IMR-90 (cell line): ENCODE measurements at regions not wholly inside any gene's neighbourhood (a gene's known extent, or its start where the extent isn't known, plus 50 kb on each side); places are given as distances from the start of the nearest gene placed in this dataset.

Experiments used
- ATAC-seq: fragments of 200-7000 bp; cut with Tn5 transposase; 2 replicates; pipeline ENCODE4 v1.9.1; 2020; ENCODE audit warnings: low read depth, mild to moderate bottlenecking, moderate library complexity
- BruUV-seq: library from RNA; stranded (reverse); fragments of 400-500 nt; replicated peaks from 2 replicates; lab custom pipeline; 2021; lab: Mats Ljungman, UMichigan
- CTCF ChIA-PET: fragments of 300-600 bp; formaldehyde crosslinking; extraction: SDS; loops from one replicate; lab custom pipeline; 2021; ENCODE audit warnings: antibody characterized with exemption; lab: Yijun Ruan, JAX
- POLR2A ChIA-PET: fragments of 300-600 bp; sonication (Branson Sonifier 250); formaldehyde crosslinking; loops from one replicate; lab custom pipeline; 2022; ENCODE audit warnings: antibody characterized with exemption; ENCODE audit not compliant: unreplicated experiment; lab: Charles Lee
- DNase-seq: peaks from one replicate; pipeline ENCODE4 v3.0.0; 2013
- H2AFZ ChIP-seq: replicated peaks from 2 replicates; pipeline ENCODE3; 2013; ENCODE audit warnings: low read length, mild to moderate bottlenecking; ENCODE audit not compliant: poor library complexity
- H2AK5ac ChIP-seq: 2 replicates; pipeline ENCODE4 v1.6.1; 2013; ENCODE audit warnings: low read depth, low read length, inconsistent platforms
- H2AK9ac ChIP-seq: replicated peaks from 2 replicates; pipeline ENCODE3; 2013; ENCODE audit warnings: mild to moderate bottlenecking, low read depth, low read length, moderate library complexity; ENCODE audit not compliant: poor library complexity
- H2BK120ac ChIP-seq: 2 replicates; pipeline ENCODE4 v1.6.1; 2013; ENCODE audit warnings: low read depth, low read length, inconsistent platforms
- H2BK15ac ChIP-seq: 3 replicates; pipeline ENCODE4 v1.6.1; 2013; ENCODE audit warnings: low read depth, low read length, inconsistent platforms
- H2BK20ac ChIP-seq: 2 replicates; pipeline ENCODE4 v1.6.1; 2013; ENCODE audit warnings: low read depth, mild to moderate bottlenecking, inconsistent platforms, low read length, moderate library complexity
- H2BK5ac ChIP-seq: 2 replicates; pipeline ENCODE4 v1.6.1; 2013; ENCODE audit warnings: mild to moderate bottlenecking, low read depth, low read length, inconsistent platforms; ENCODE audit not compliant: poor library complexity, severe bottlenecking
- H3K14ac ChIP-seq: replicated peaks from 2 replicates; pipeline ENCODE4 v1.6.1; 2013; ENCODE audit warnings: low read depth, low read length, inconsistent platforms
- H3K18ac ChIP-seq: 2 replicates; pipeline ENCODE4 v1.6.1; 2013; ENCODE audit warnings: low read depth, low read length, control low read depth
- H3K23ac ChIP-seq: 2 replicates; pipeline ENCODE4 v1.6.1; 2013; ENCODE audit warnings: low read depth, low read length, inconsistent platforms
- H3K27ac ChIP-seq: 2 replicates; pipeline ENCODE4 v1.5.1; 2013; ENCODE audit warnings: mild to moderate bottlenecking, control low read depth, low read length; ENCODE audit not compliant: insufficient read depth
- H3K27me3 ChIP-seq: 2 replicates; pipeline ENCODE4 v1.6.1; 2013; ENCODE audit warnings: low read length; ENCODE audit not compliant: control insufficient read depth, insufficient read depth
- H3K36me3 ChIP-seq: 2 replicates; pipeline ENCODE4 v1.6.1; 2013; ENCODE audit warnings: low read length, mixed read lengths; ENCODE audit not compliant: control insufficient read depth, insufficient read depth
- H3K4ac ChIP-seq: 2 replicates; pipeline ENCODE4 v1.6.1; 2013; ENCODE audit warnings: low read depth, low read length, inconsistent platforms
- H3K4me1 ChIP-seq: 2 replicates; pipeline ENCODE4 v1.6.1; 2013; ENCODE audit warnings: low read length, mixed read lengths; ENCODE audit not compliant: control insufficient read depth, insufficient read depth
- H3K4me2 ChIP-seq: 2 replicates; pipeline ENCODE4 v1.6.1; 2013; ENCODE audit warnings: low read depth, mild to moderate bottlenecking, control low read depth, low read length, moderate library complexity
- H3K4me3 ChIP-seq: 2 replicates; pipeline ENCODE4 v1.5.1; 2013; ENCODE audit warnings: low read depth, mild to moderate bottlenecking, control low read depth, low read length, moderate library complexity; ENCODE audit not compliant: insufficient read depth
- H3K56ac ChIP-seq: 2 replicates; pipeline ENCODE4 v1.6.1; 2013; ENCODE audit warnings: low read length, inconsistent platforms; ENCODE audit not compliant: insufficient read depth; ENCODE audit errors: extremely low read depth
- H3K79me1 ChIP-seq, 2 experiments: 2 replicates each; pipeline ENCODE4 v1.6.1; 2013; ENCODE audit warnings: low read length in 2 of 2, inconsistent platforms in 1 of 2, low read depth in 1 of 2
- H3K9ac ChIP-seq: 2 replicates; pipeline ENCODE4 v1.6.1; 2013; ENCODE audit warnings: low read depth, low read length, control low read depth
- H3K9me1 ChIP-seq: 2 replicates; pipeline ENCODE4 v1.6.1; 2013; ENCODE audit warnings: low read length, inconsistent platforms; ENCODE audit not compliant: insufficient read depth
- H3K9me3 ChIP-seq: 2 replicates; pipeline ENCODE4 v1.6.1; 2013; ENCODE audit warnings: low read length; ENCODE audit not compliant: control insufficient read depth, insufficient read depth
- H4K20me1 ChIP-seq: 2 replicates; pipeline ENCODE4 v1.6.1; 2013; ENCODE audit warnings: low read length, inconsistent platforms; ENCODE audit not compliant: insufficient read depth
- H4K5ac ChIP-seq: 2 replicates; pipeline ENCODE4 v1.6.1; 2013; ENCODE audit warnings: mild to moderate bottlenecking, low read depth, low read length, control low read depth
- H4K8ac ChIP-seq, 2 experiments: 2 replicates each; pipeline ENCODE4 v1.6.1; 2013; ENCODE audit warnings: low read depth in 2 of 2, low read length in 2 of 2, control low read depth in 1 of 2, inconsistent platforms in 1 of 2
- H4K91ac ChIP-seq: 2 replicates; pipeline ENCODE4 v1.6.1; 2013; ENCODE audit warnings: low read depth, low read length, inconsistent platforms; ENCODE audit not compliant: insufficient read depth
- MAFK ChIP-seq: IDR thresholded peaks from 2 replicates; pipeline ENCODE4 v1.6.1; 2012; ENCODE audit warnings: low read depth, low read length, improper control_type of control experiment
- RCOR1 ChIP-seq: IDR thresholded peaks from 2 replicates; pipeline ENCODE4 v1.6.1; 2012; ENCODE audit warnings: mild to moderate bottlenecking, low read length, improper control_type of control experiment; ENCODE audit not compliant: insufficient replicate concordance
- dilution Hi-C: fragments of 300-500 bp; cut with HindIII; formaldehyde crosslinking; loops from one replicate; pipeline ENCODE4 v1.14.3; 2018; ENCODE audit warnings: low sequenced_read_pairs; ENCODE audit not compliant: unreplicated experiment
- in situ Hi-C: fragments of 300-500 bp; cut with MboI; formaldehyde crosslinking; loops from 3 replicates; pipeline ENCODE4 v1.14.3; 2019; ENCODE audit warnings: low sequenced_read_pairs, inconsistent platforms, mixed read lengths
- intact Hi-C: fragments of 100-400 bp; cut with micrococcal nuclease; formaldehyde crosslinking; loops from 2 replicates; pipeline ENCODE4 v1.10.0; 2022

DNA sequence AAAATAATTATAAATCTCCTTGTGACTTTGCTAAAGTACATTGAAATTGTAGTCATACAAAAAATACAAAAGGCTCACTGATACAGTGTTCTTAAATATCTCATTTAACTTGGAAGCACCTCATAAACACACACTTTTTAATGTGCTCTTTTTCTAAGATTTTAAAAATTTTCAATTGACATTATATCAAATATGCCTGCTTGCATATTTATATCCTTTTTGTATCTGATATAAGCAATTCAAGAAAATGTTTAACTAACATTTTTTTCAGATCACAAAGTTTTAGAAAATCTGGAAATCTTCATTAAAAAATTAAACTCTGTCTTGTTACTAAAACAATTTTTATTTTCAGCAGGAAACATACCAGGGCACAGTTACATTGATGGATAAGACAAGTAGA is 661.5 kb downstream of the REEP3 start:
- Histone ChIP-seq H3K4me1 (no peaks in the 10 kb centered on the region), H3K4ac (no peak overlapping the region), H2AK9ac (no peak overlapping the region), H3K4me2 (no peak overlapping the region), H2BK20ac (no peak overlapping the region), H4K91ac (no peak overlapping the region), H3K18ac (no peak overlapping the region), H3K36me3 (no peaks in the 10 kb centered on the region), H3K9ac (no peak overlapping the region), H3K79me1 (no peaks in the 10 kb centered on the region), H3K9me1 (no peaks in the 10 kb centered on the region), H4K8ac (no peak overlapping the region), H3K4me3 (no peak overlapping the region), H3K14ac (no peak overlapping the region), H3K56ac (no peak overlapping the region), H3K9me3 (no peaks in the 10 kb centered on the region), H2BK5ac (no peak overlapping the region), H4K5ac (no peak overlapping the region), H4K20me1 (no peaks in the 10 kb centered on the region), H2AK5ac (no peak overlapping the region), H3K27me3 (no peaks in the 10 kb centered on the region), H3K27ac (no peak overlapping the region), H2AFZ (no peak overlapping the region), H2BK120ac (no peak overlapping the region), H2BK15ac (no peak overlapping the region), H3K23ac (no peak overlapping the region)
- in situ Hi-C loops = no loop called here
- TF ChIP-seq RCOR1 = no peak
- TF ChIP-seq MAFK = 0 out of 2 replicates have a peak, but pooled peaks have one; percentile 12
- ATAC-seq = no peak
- ChIA-PET POLR2A (no interaction called here), CTCF (no interaction called here)
- dilution Hi-C loops = no loop called here
- no TSS peak for BruUV-seq
- intact Hi-C loops = no loop called here
- no peak for DNase-seq
